Calu3 (cell line): ENCODE measurements at regions not wholly inside any gene's neighbourhood (a gene's known extent, or its start where the extent isn't known, plus 50 kb on each side); places are given as distances from the start of the nearest gene placed in this dataset.
A peak's percentile ranks its signal among the peaks of the same experiment; 100 is the strongest.

Experiments
- BruUV-seq: library from RNA; stranded (reverse); fragments of 400-500 nt; replicated peaks from 2 replicates; lab custom pipeline; 2021; lab: Mats Ljungman, UMichigan
- CTCF ChIA-PET: fragments of 300-600 bp; sonication (Branson Sonifier 250); formaldehyde crosslinking; loops from one replicate; lab custom pipeline; 2022; ENCODE audit warnings: antibody characterized with exemption; lab: Charles Lee
- DNase-seq: peaks from one replicate; pipeline ENCODE4 v3.0.0; 2022
- H3K27ac Mint-ChIP-seq: one replicate; pipeline ENCODE4 v1.8.0; 2022; ENCODE audit warnings: mixed read lengths; ENCODE audit not compliant: unreplicated experiment
- H3K27me3 Mint-ChIP-seq: one replicate; pipeline ENCODE4 v1.8.0; 2022; ENCODE audit warnings: mixed read lengths; ENCODE audit not compliant: unreplicated experiment
- H3K36me3 Mint-ChIP-seq: one replicate; pipeline ENCODE4 v1.8.0; 2022; ENCODE audit warnings: mild to moderate bottlenecking, moderate library complexity, mixed read lengths; ENCODE audit not compliant: insufficient read depth, unreplicated experiment
- H3K4me1 Mint-ChIP-seq: one replicate; pipeline ENCODE4 v1.8.0; 2022; ENCODE audit warnings: mild to moderate bottlenecking, low read depth, mixed read lengths; ENCODE audit not compliant: unreplicated experiment
- H3K4me3 Mint-ChIP-seq: one replicate; pipeline ENCODE4 v1.8.0; 2022; ENCODE audit warnings: mild to moderate bottlenecking, low read depth, moderate library complexity, mixed read lengths; ENCODE audit not compliant: unreplicated experiment
- H3K9me3 Mint-ChIP-seq: one replicate; pipeline ENCODE4 v1.8.0; 2022; ENCODE audit warnings: low read depth, mixed read lengths; ENCODE audit not compliant: unreplicated experiment
- intact Hi-C: fragments of 100-400 bp; cut with micrococcal nuclease; formaldehyde crosslinking; loops from one replicate; pipeline ENCODE4 v1.10.0; 2022; ENCODE audit not compliant: unreplicated experiment
- TF ChIP-seq, protein P1 (sequence below): fragments of 200-600 bp; IDR thresholded peaks from one replicate; pipeline ENCODE4 v1.8.0; 2022; ENCODE audit warnings: antibody characterized with exemption; ENCODE audit not compliant: unreplicated experiment

DNA sequence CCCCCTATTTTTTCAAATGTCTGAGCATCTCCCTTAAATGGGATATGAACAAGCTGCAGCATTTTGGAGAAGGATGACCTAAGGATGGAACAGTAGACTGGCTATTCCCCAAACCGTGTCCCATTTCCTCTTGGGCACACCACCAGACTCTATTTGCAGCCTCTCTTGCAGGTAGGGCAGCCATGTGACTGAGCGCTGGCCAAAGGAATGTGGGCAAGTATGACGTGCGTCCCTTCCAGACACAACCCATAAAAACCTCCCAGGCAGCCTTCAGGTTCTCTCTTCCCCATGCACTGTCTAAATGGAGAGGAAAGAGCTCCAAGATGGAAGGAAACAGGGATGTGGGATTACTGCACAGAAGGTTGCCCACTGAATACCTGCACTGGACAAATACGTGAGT, 149.7 kb downstream of the CCT6B start:
- no peak for DNase-seq
- no TSS peak for BruUV-seq
- H3K36me3 Mint-ChIP-seq: no peaks in the 10 kb centered on the region
- intact Hi-C loops: no loop called here
- H3K4me1 Mint-ChIP-seq: no peaks in the 10 kb centered on the region
- peaks cover 45% of the 10 kb centered on the region for H3K27me3 Mint-ChIP-seq
- no peak overlapping the region for H3K4me3 Mint-ChIP-seq
- CTCF ChIA-PET: no interaction called here
- no peak overlapping the region for H3K27ac Mint-ChIP-seq
- TF ChIP-seq, protein P1, sequence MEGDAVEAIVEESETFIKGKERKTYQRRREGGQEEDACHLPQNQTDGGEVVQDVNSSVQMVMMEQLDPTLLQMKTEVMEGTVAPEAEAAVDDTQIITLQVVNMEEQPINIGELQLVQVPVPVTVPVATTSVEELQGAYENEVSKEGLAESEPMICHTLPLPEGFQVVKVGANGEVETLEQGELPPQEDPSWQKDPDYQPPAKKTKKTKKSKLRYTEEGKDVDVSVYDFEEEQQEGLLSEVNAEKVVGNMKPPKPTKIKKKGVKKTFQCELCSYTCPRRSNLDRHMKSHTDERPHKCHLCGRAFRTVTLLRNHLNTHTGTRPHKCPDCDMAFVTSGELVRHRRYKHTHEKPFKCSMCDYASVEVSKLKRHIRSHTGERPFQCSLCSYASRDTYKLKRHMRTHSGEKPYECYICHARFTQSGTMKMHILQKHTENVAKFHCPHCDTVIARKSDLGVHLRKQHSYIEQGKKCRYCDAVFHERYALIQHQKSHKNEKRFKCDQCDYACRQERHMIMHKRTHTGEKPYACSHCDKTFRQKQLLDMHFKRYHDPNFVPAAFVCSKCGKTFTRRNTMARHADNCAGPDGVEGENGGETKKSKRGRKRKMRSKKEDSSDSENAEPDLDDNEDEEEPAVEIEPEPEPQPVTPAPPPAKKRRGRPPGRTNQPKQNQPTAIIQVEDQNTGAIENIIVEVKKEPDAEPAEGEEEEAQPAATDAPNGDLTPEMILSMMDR: no peak
- H3K9me3 Mint-ChIP-seq: no peaks in the 10 kb centered on the region

GRCh38 chr17:34800661-34801060, 160.6 kb downstream of the CCT6B start:
- TF ChIP-seq, protein P1: no peak
- no TSS peak for BruUV-seq
- Mint-ChIP-seq H3K9me3 (no peaks in the 10 kb centered on the region), H3K36me3 (no peaks in the 10 kb centered on the region), H3K4me1 (no peaks in the 10 kb centered on the region), H3K27me3 (peaks cover 92% of the 10 kb centered on the region), H3K27ac (no peak overlapping the region), H3K4me3 (no peak overlapping the region)
- DNase-seq: no peak
- intact Hi-C loops: no loop called here
- CTCF ChIA-PET: no interaction called here

- intact Hi-C loops: no loop called here
- BruUV-seq: no TSS peak
- Mint-ChIP-seq H3K4me3 (no peak overlapping the region), H3K36me3 (no peaks in the 10 kb centered on the region), H3K4me1 (no peaks in the 10 kb centered on the region), H3K27ac (no peak overlapping the region), H3K9me3 (no peaks in the 10 kb centered on the region), H3K27me3 (peaks cover 92% of the 10 kb centered on the region)
- TF ChIP-seq, protein P1: no peak
- DNase-seq: no peak
- CTCF ChIA-PET: no interaction called here
Measured at GRCh38 chr17:34799751-34800150, 161.5 kb downstream of the CCT6B start.

GRCh38 chr17:34798581-34798980, 162.7 kb downstream of the CCT6B start:
- no peaks in the 10 kb centered on the region for H3K9me3 Mint-ChIP-seq
- H3K27me3 Mint-ChIP-seq: peaks cover 92% of the 10 kb centered on the region
- no peaks in the 10 kb centered on the region for H3K36me3 Mint-ChIP-seq
- no TSS peak for BruUV-seq
- CTCF ChIA-PET: no interaction called here
- H3K4me1 Mint-ChIP-seq: no peaks in the 10 kb centered on the region
- H3K4me3 Mint-ChIP-seq: no peak overlapping the region
- TF ChIP-seq, protein P1: no peak
- intact Hi-C loops: no loop called here
- no peak overlapping the region for H3K27ac Mint-ChIP-seq
- DNase-seq: no peak

- no peaks in the 10 kb centered on the region for H3K4me1 Mint-ChIP-seq
- DNase-seq: peak; percentile 36
- intact Hi-C loops: no loop called here
- H3K9me3 Mint-ChIP-seq: no peaks in the 10 kb centered on the region
- no peaks in the 10 kb centered on the region for H3K36me3 Mint-ChIP-seq
- H3K27ac Mint-ChIP-seq: no peak overlapping the region
- CTCF ChIA-PET: no interaction called here
- no peak overlapping the region for H3K4me3 Mint-ChIP-seq
- BruUV-seq: no TSS peak
- H3K27me3 Mint-ChIP-seq: peaks cover 92% of the 10 kb centered on the region
- TF ChIP-seq, protein P1: no peak
Measured at GRCh38 chr17:34797720-34798119, 163.5 kb downstream of the CCT6B start.
